ENCODE measurements at regions not wholly inside any gene's neighbourhood (a gene's known extent, or its start where the extent isn't known, plus 50 kb on each side); places are given as distances from the start of the nearest gene placed in this dataset.

DNA sequence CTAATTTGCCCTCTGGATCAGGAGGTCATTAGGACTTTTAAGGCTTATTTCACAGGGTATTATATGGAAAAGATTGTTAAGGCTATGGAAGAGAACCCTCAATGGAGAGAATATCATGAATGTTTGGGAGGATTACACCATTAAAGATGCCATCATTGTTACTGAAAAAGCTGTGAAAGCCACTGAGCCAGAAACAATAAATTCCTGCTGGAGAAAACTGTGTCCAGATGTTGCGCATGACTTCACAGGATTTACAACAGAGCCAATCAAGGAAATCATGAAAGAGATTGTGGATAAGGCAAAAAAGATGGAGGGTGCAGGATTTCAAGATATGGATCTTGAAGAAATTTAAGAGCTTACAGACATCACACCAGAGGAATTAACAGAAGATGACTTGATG, 798.3 kb upstream of the SLC35B3 start:
- no peak for TF ChIP-seq TAF1 (IDR thresholded peaks at IDR 0.05; ENCODE audit: borderline replicate concordance, insufficient read depth, low read length)
- TF ChIP-seq POLR2AphosphoS5 (IDR thresholded peaks at IDR 0.05; ENCODE audit: low read depth, low read length), result 0 out of 2 replicates have a peak, but pooled peaks have one; percentile 33
- no peak for TF ChIP-seq SIN3A (IDR thresholded peaks at IDR 0.05; ENCODE audit: borderline replicate concordance, insufficient read depth, low read length)
- TF ChIP-seq, protein P1, sequence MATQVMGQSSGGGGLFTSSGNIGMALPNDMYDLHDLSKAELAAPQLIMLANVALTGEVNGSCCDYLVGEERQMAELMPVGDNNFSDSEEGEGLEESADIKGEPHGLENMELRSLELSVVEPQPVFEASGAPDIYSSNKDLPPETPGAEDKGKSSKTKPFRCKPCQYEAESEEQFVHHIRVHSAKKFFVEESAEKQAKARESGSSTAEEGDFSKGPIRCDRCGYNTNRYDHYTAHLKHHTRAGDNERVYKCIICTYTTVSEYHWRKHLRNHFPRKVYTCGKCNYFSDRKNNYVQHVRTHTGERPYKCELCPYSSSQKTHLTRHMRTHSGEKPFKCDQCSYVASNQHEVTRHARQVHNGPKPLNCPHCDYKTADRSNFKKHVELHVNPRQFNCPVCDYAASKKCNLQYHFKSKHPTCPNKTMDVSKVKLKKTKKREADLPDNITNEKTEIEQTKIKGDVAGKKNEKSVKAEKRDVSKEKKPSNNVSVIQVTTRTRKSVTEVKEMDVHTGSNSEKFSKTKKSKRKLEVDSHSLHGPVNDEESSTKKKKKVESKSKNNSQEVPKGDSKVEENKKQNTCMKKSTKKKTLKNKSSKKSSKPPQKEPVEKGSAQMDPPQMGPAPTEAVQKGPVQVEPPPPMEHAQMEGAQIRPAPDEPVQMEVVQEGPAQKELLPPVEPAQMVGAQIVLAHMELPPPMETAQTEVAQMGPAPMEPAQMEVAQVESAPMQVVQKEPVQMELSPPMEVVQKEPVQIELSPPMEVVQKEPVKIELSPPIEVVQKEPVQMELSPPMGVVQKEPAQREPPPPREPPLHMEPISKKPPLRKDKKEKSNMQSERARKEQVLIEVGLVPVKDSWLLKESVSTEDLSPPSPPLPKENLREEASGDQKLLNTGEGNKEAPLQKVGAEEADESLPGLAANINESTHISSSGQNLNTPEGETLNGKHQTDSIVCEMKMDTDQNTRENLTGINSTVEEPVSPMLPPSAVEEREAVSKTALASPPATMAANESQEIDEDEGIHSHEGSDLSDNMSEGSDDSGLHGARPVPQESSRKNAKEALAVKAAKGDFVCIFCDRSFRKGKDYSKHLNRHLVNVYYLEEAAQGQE (IDR thresholded peaks at IDR 0.05; ENCODE audit: insufficient read depth in 1 of 2, low read depth in 2 of 2, low read length in 2 of 2), result no peak
- no peak for TF ChIP-seq FOXP2 (optimal IDR thresholded peaks at IDR 0.05; ENCODE audit: borderline replicate concordance, extremely low read depth, extremely low read length, insufficient read depth)

Data from PFSK-1 (cell line).